Neuronal stem cell (in vitro differentiated cells): ENCODE measurements at regions not wholly inside any gene's neighbourhood (a gene's known extent, or its start where the extent isn't known, plus 50 kb on each side); places are given as distances from the start of the nearest gene placed in this dataset.

ENCODE experiments used
- DNase-seq: peaks from one replicate; pipeline ENCODE4 v3.0.0-alpha.2; 2013; ENCODE audit warnings: low spot score
- H2AFZ ChIP-seq: one replicate; pipeline ENCODE4 v1.6.1; 2013; ENCODE audit warnings: mild to moderate bottlenecking, low read length, inconsistent platforms
- H2AK5ac ChIP-seq: 2 replicates; pipeline ENCODE4 v1.6.1; 2013; ENCODE audit warnings: low read depth, mild to moderate bottlenecking, inconsistent platforms, low read length, moderate library complexity, mixed read lengths
- H2BK120ac ChIP-seq: 2 replicates; pipeline ENCODE4 v1.6.1; 2013; ENCODE audit warnings: low read depth, mild to moderate bottlenecking, inconsistent platforms, low read length, moderate library complexity, mixed read lengths
- H2BK12ac ChIP-seq: one replicate; pipeline ENCODE4 v1.6.1; 2013; ENCODE audit warnings: low read length, inconsistent platforms
- H2BK15ac ChIP-seq: 2 replicates; pipeline ENCODE4 v1.6.1; 2013; ENCODE audit warnings: mild to moderate bottlenecking, low read length, inconsistent platforms, mixed read lengths
- H2BK5ac ChIP-seq: one replicate; pipeline ENCODE4 v1.6.1; 2013; ENCODE audit warnings: inconsistent platforms, mild to moderate bottlenecking, low read length, moderate library complexity
- H3K14ac ChIP-seq: one replicate; pipeline ENCODE4 v1.6.1; 2013; ENCODE audit warnings: low read length, inconsistent platforms
- H3K18ac ChIP-seq: 2 replicates; pipeline ENCODE4 v1.6.1; 2013; ENCODE audit warnings: low read length, inconsistent platforms
- H3K23ac ChIP-seq: 2 replicates; pipeline ENCODE4 v1.6.1; 2013; ENCODE audit warnings: low read depth, mild to moderate bottlenecking, mixed read lengths, low read length, inconsistent platforms; ENCODE audit not compliant: poor library complexity
- H3K27ac ChIP-seq: replicated peaks from 3 replicates; pipeline ENCODE4 v1.5.1; 2013; ENCODE audit warnings: low read length, inconsistent platforms
- H3K27me3 ChIP-seq, 3 experiments: 2 replicates each; pipeline ENCODE4 v1.6.1; 2013; ENCODE audit warnings: low read length in 3 of 3, mild to moderate bottlenecking in 2 of 3, inconsistent platforms in 1 of 3, low read depth in 1 of 3, mixed read lengths in 1 of 3, moderate library complexity in 1 of 3; ENCODE audit not compliant: control insufficient read depth in 3 of 3, insufficient read depth in 3 of 3
- H3K36me3 ChIP-seq, 2 donors: replicated peaks in 1 of 2; 2 replicates each; pipeline ENCODE4 v1.6.1; 2013; ENCODE audit warnings: low read length in 2 of 2; ENCODE audit not compliant: control insufficient read depth in 2 of 2, insufficient read depth in 2 of 2
- H3K4ac ChIP-seq: 2 replicates; pipeline ENCODE4 v1.6.1; 2013; ENCODE audit warnings: inconsistent platforms, mild to moderate bottlenecking, low read length, moderate library complexity
- H3K4me1 ChIP-seq, 2 donors: 1 replicate in 1 of 2; 2 replicates in 1 of 2; pipeline ENCODE4 v1.6.1; 2013; ENCODE audit warnings: low read length in 2 of 2, low read depth in 1 of 2; ENCODE audit not compliant: control insufficient read depth in 2 of 2, insufficient read depth in 1 of 2
- H3K4me2 ChIP-seq: one replicate; pipeline ENCODE4 v1.6.1; 2013; ENCODE audit warnings: mild to moderate bottlenecking, low read length, inconsistent platforms; ENCODE audit not compliant: insufficient read depth, poor library complexity, severe bottlenecking
- H3K4me3 ChIP-seq, 2 donors: 2 replicates each; pipeline ENCODE4 v1.5.1; 2013; ENCODE audit warnings: low read length in 2 of 2, mild to moderate bottlenecking in 2 of 2, inconsistent platforms in 1 of 2, moderate library complexity in 1 of 2
- H3K79me1 ChIP-seq: one replicate; pipeline ENCODE4 v1.6.1; 2013; ENCODE audit warnings: low read depth, mild to moderate bottlenecking, inconsistent platforms, low read length, moderate library complexity
- H3K9ac ChIP-seq: one replicate; pipeline ENCODE4 v1.6.1; 2013; ENCODE audit warnings: mild to moderate bottlenecking, low read depth, low read length, inconsistent platforms; ENCODE audit not compliant: poor library complexity
- H3K9me3 ChIP-seq, 2 donors: replicated peaks in 1 of 2; 2 replicates each; pipeline versions ENCODE3 to v1.6.1; 2013; ENCODE audit warnings: low read length in 2 of 2, mild to moderate bottlenecking in 2 of 2, inconsistent platforms in 1 of 2, low read depth in 1 of 2, mixed read lengths in 1 of 2, moderate library complexity in 1 of 2; ENCODE audit not compliant: control insufficient read depth in 2 of 2, insufficient read depth in 1 of 2
- H4K8ac ChIP-seq: one replicate; pipeline ENCODE4 v1.6.1; 2013; ENCODE audit warnings: low read depth, mild to moderate bottlenecking, inconsistent platforms, low read length, moderate library complexity
- H4K91ac ChIP-seq: one replicate; pipeline ENCODE4 v1.6.1; 2013; ENCODE audit warnings: low read length, low read depth, mild to moderate bottlenecking, inconsistent platforms; ENCODE audit not compliant: poor library complexity
- WGBS, 2 donors: extraction: QIAGEN DNeasy Blood & Tissue Kit; methylation state at CpG; one replicate each; pipeline ENCODE4 v1.1.7; 2013; ENCODE audit warnings: missing lambda C conversion rate in 2 of 2, mixed read lengths in 1 of 2; ENCODE audit not compliant: insufficient read length in 2 of 2, insufficient replicate concordance in 1 of 2; ENCODE audit errors: extremely low coverage in 2 of 2; 5-methylcytosine and 5-hydroxymethylcytosine counted together

DNA sequence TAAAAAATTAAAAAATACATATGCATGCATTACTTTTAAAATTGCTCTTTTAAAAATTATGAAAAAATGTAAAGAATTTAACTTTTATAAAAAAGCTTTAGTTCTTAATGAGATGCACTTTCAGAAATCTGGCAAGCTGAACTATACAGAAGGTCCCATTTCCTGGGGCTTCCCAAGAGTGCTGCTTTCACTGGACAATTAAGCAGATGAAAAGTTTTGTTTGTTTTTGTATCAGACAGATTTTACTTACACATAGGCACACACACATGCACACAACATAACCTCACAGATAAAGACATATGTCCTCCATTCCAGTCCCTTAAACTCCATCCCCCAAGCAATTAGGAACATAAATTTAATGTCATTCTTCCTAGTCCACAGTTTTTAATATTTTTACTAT is 402.3 kb upstream of the ASIC2 start:
- H3K18ac ChIP-seq: no peak overlapping the region
- no peak overlapping the region for H4K91ac ChIP-seq
- H3K4me2 ChIP-seq: no peak overlapping the region
- H2BK120ac ChIP-seq: no peak overlapping the region
- no peaks in the 10 kb centered on the region for H3K9me3 ChIP-seq
- no peak for DNase-seq
- no peaks in the 10 kb centered on the region for H3K4me1 ChIP-seq
- no peaks in the 10 kb centered on the region for H3K79me1 ChIP-seq
- no peak overlapping the region for H3K4me3 ChIP-seq
- no peak overlapping the region for H2BK5ac ChIP-seq
- no peak overlapping the region for H2BK15ac ChIP-seq
- no peaks in the 10 kb centered on the region for H3K36me3 ChIP-seq
- no peak overlapping the region for H4K8ac ChIP-seq
- no peak overlapping the region for H3K9ac ChIP-seq
- no peak overlapping the region for H2AFZ ChIP-seq
- no peak overlapping the region for H3K27ac ChIP-seq
- H2BK12ac ChIP-seq: no peak overlapping the region
- H3K23ac ChIP-seq: no peak overlapping the region
- no peak overlapping the region for H2AK5ac ChIP-seq
- no peak overlapping the region for H3K4ac ChIP-seq
- H3K27me3 ChIP-seq: no peaks in the 10 kb centered on the region
- no peak overlapping the region for H3K14ac ChIP-seq

DNA sequence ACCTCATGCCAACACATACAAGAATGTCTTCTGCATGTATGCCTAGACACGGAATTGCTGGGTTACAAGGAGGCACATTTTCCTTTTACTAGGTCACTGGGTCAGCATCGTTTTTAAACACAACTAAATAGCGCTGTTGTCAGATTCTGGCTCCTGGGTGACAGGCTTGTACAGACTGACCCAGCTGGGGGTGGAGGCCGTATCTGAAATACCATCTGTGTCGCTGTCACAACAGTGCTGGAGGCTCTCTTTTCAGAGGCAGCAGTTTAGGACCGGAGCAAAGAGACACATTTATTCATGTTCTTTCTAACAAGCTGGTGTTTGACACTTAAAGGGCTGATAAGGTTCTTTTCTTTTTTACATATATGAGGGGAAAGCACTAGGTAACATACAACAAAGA is 403.0 kb upstream of the ASIC2 start:
- H2AK5ac ChIP-seq: no peak overlapping the region
- H3K4me1 ChIP-seq: no peaks in the 10 kb centered on the region
- H3K14ac ChIP-seq: no peak overlapping the region
- no peak overlapping the region for H3K23ac ChIP-seq
- no peak overlapping the region for H2BK12ac ChIP-seq
- no peaks in the 10 kb centered on the region for H3K9me3 ChIP-seq
- no peaks in the 10 kb centered on the region for H3K27me3 ChIP-seq
- no peak overlapping the region for H4K91ac ChIP-seq
- no peak overlapping the region for H2BK120ac ChIP-seq
- H2BK5ac ChIP-seq: no peak overlapping the region
- no peak overlapping the region for H3K4ac ChIP-seq
- H3K4me2 ChIP-seq: no peak overlapping the region
- H3K4me3 ChIP-seq: no peak overlapping the region
- H3K18ac ChIP-seq: no peak overlapping the region
- DNase-seq: no peak
- H3K27ac ChIP-seq: no peak overlapping the region
- WGBS, 2 donors: no CpG with 5 or more reads among the region's 6 CpGs
- H3K36me3 ChIP-seq: no peaks in the 10 kb centered on the region
- H2BK15ac ChIP-seq: no peak overlapping the region
- H2AFZ ChIP-seq: no peak overlapping the region
- no peak overlapping the region for H3K9ac ChIP-seq
- no peaks in the 10 kb centered on the region for H3K79me1 ChIP-seq
- H4K8ac ChIP-seq: no peak overlapping the region

DNA sequence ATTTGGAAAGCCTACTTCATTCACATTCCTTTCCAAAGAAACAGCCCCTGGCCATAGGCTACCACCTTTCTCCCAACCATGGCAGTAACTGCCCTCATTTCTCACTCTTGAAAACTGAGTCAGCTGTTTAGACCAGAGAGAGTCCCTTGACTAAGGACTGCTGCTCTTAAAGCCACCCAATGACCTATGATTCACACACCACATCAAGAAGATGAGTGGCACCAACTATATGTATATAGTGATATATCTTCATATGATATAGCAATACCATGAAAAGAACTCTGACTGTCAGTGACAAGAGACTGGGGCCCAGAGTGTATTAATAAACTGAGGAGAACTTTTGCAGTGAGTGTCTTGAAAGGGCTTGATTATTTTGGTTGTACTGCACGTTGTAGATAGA is 404.5 kb upstream of the ASIC2 start:
- no peak overlapping the region for H3K4ac ChIP-seq
- no peaks in the 10 kb centered on the region for H3K79me1 ChIP-seq
- no peak overlapping the region for H2BK12ac ChIP-seq
- no peaks in the 10 kb centered on the region for H3K9me3 ChIP-seq
- H3K18ac ChIP-seq: no peak overlapping the region
- no peak overlapping the region for H2AK5ac ChIP-seq
- no peaks in the 10 kb centered on the region for H3K27me3 ChIP-seq
- no peaks in the 10 kb centered on the region for H3K36me3 ChIP-seq
- WGBS, 2 donors: no CpG with 5 or more reads among the region's 1 CpG
- no peak overlapping the region for H3K4me2 ChIP-seq
- no peak overlapping the region for H2BK15ac ChIP-seq
- no peak overlapping the region for H4K8ac ChIP-seq
- H2AFZ ChIP-seq: no peak overlapping the region
- H3K4me3 ChIP-seq: no peak overlapping the region
- no peak overlapping the region for H2BK5ac ChIP-seq
- DNase-seq: no peak
- H3K23ac ChIP-seq: no peak overlapping the region
- H3K14ac ChIP-seq: no peak overlapping the region
- no peak overlapping the region for H3K27ac ChIP-seq
- no peak overlapping the region for H3K9ac ChIP-seq
- H2BK120ac ChIP-seq: no peak overlapping the region
- no peak overlapping the region for H4K91ac ChIP-seq
- H3K4me1 ChIP-seq: no peaks in the 10 kb centered on the region

DNA sequence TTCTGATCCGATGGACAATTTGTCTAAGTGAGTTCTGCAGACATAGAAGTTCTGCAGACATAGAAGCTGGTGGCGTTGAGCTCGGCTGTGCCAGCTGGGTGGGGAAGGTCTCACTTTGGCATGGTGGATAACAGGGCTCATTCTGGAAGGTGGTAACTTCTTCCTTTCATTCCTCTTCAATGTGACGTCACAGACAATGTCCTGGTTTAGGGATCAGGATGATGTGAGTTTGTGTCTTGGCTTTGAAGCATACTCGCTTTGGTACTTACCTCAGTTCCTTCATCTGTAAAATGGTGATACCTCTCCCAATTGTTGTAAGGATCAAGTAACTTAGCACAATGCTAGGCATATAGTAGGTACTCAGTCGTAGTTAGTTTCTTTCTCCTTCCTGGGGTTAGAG is 408.8 kb upstream of the ASIC2 start:
- Histone ChIP-seq H4K8ac (no peak overlapping the region), H3K79me1 (no peaks in the 10 kb centered on the region), H3K14ac (no peak overlapping the region), H2AK5ac (no peak overlapping the region), H3K4me1 (no peaks in the 10 kb centered on the region), H2BK12ac (no peak overlapping the region), H3K23ac (no peak overlapping the region), H3K9ac (no peak overlapping the region), H3K4ac (no peak overlapping the region), H3K4me2 (no peak overlapping the region), H3K27me3 (no peaks in the 10 kb centered on the region), H2BK5ac (no peak overlapping the region), H3K36me3 (no peaks in the 10 kb centered on the region), H3K4me3 (no peak overlapping the region), H2BK15ac (no peak overlapping the region), H3K18ac (no peak overlapping the region), H3K27ac (no peak overlapping the region), H4K91ac (no peak overlapping the region), H3K9me3 (no peaks in the 10 kb centered on the region), H2BK120ac (no peak overlapping the region), H2AFZ (no peak overlapping the region)
- DNase-seq: no peak
- no CpG with 5 or more reads among the region's 6 CpGs for WGBS, 2 donors
